22Rv1 (cell line): ENCODE measurements at regions not wholly inside any gene's neighbourhood (a gene's known extent, or its start where the extent isn't known, plus 50 kb on each side); places are given as distances from the start of the nearest gene placed in this dataset.

ENCODE experiments used
- CTCF ChIP-seq: fragments of 450-650 bp; IDR thresholded peaks from 2 replicates; pipeline ENCODE4 v1.5.1; 2017; ENCODE audit warnings: mild to moderate bottlenecking
- ZFX ChIP-seq: fragments of 450-650 bp; IDR thresholded peaks from 2 replicates; pipeline ENCODE4 v1.6.1; 2017; ENCODE audit warnings: antibody characterized with exemption, borderline replicate concordance

GRCh38 chr3:147866561-147866960 is 457.4 kb downstream of the ZIC1 start:
- TF ChIP-seq CTCF: no peak
- TF ChIP-seq ZFX: no peak
